GM23338 (cell line): ENCODE measurements at regions not wholly inside any gene's neighbourhood (a gene's known extent, or its start where the extent isn't known, plus 50 kb on each side); places are given as distances from the start of the nearest gene placed in this dataset.
A peak's percentile ranks its signal among the peaks of the same experiment; 100 is the strongest.

ENCODE experiments used
- ATAC-seq: fragments of 200-7000 bp; cut with Tn5 transposase; 3 replicates; pipeline ENCODE4 v1.9.1; 2020
- DNase-seq: peaks from one replicate; pipeline ENCODE4 v3.0.0-alpha.2; 2015; ENCODE audit warnings: low spot score
- H2AFZ ChIP-seq: fragments of 200-600 bp; sonication (generic); 2 replicates; pipeline ENCODE4 v1.8.0; 2016; ENCODE audit warnings: antibody characterized with exemption, mild to moderate bottlenecking, moderate library complexity
- H3F3A ChIP-seq: fragments of 200-600 bp; sonication (generic); replicated peaks from 2 replicates; pipeline ENCODE4 v1.8.0; 2017; ENCODE audit warnings: antibody characterized with exemption, mixed run types, low read depth
- H3K27ac ChIP-seq: fragments of 200-600 bp; sonication (generic); 2 replicates; pipeline ENCODE4 v1.6.1; 2016; ENCODE audit warnings: low read depth
- H3K27me3 ChIP-seq: fragments of 200-600 bp; sonication (generic); 2 replicates; pipeline ENCODE4 v1.8.0; 2016; ENCODE audit warnings: mild to moderate bottlenecking, mixed run types, moderate library complexity; ENCODE audit not compliant: insufficient read depth
- H3K36me3 ChIP-seq: fragments of 200-600 bp; sonication (generic); 2 replicates; pipeline ENCODE4 v1.8.0; 2016; ENCODE audit warnings: mild to moderate bottlenecking; ENCODE audit not compliant: insufficient read depth
- H3K4me1 ChIP-seq: fragments of 200-600 bp; sonication (generic); 2 replicates; pipeline ENCODE4 v1.8.0; 2016; ENCODE audit warnings: mild to moderate bottlenecking, moderate library complexity; ENCODE audit not compliant: insufficient read depth
- H3K4me2 ChIP-seq: fragments of 200-600 bp; sonication (generic); 2 replicates; pipeline ENCODE4 v1.7.1; 2017; ENCODE audit warnings: mixed run types
- H3K4me3 ChIP-seq: fragments of 200-600 bp; sonication (generic); 2 replicates; pipeline ENCODE4 v1.6.1; 2016; ENCODE audit warnings: mixed run types
- H3K79me2 ChIP-seq: fragments of 200-600 bp; sonication (generic); replicated peaks from 2 replicates; pipeline ENCODE4 v1.8.0; 2017; ENCODE audit warnings: mild to moderate bottlenecking; ENCODE audit not compliant: insufficient read depth
- H3K9me2 ChIP-seq: fragments of 200-600 bp; sonication (generic); 2 replicates; pipeline ENCODE4 v1.8.0; 2017; ENCODE audit not compliant: insufficient read depth
- H4K20me1 ChIP-seq: fragments of 200-600 bp; sonication (generic); replicated peaks from 2 replicates; pipeline ENCODE4 v1.8.0; 2017; ENCODE audit warnings: mild to moderate bottlenecking; ENCODE audit not compliant: insufficient read depth
- H3K27ac Mint-ChIP-seq: 2 replicates; pipeline ENCODE4 v1.8.0; 2020; ENCODE audit warnings: inconsistent platforms, mild to moderate bottlenecking, moderate library complexity, mixed read lengths
- H3K27me3 Mint-ChIP-seq: 3 replicates; pipeline ENCODE4 v1.8.0; 2022; ENCODE audit warnings: low read depth, mild to moderate bottlenecking, moderate library complexity, mixed read lengths, inconsistent platforms; ENCODE audit not compliant: insufficient read depth, poor library complexity
- H3K36me3 Mint-ChIP-seq: 3 replicates; pipeline ENCODE4 v1.8.0; 2021; ENCODE audit warnings: low read depth, mild to moderate bottlenecking, inconsistent platforms, moderate library complexity, mixed read lengths
- H3K4me1 Mint-ChIP-seq: 3 replicates; pipeline ENCODE4 v1.8.0; 2020; ENCODE audit warnings: mild to moderate bottlenecking, inconsistent platforms, mixed read lengths
- H3K4me3 Mint-ChIP-seq: 3 replicates; pipeline ENCODE4 v1.8.0; 2021; ENCODE audit warnings: moderate library complexity, mild to moderate bottlenecking, inconsistent platforms, mixed read lengths
- H3K9me3 Mint-ChIP-seq: 3 replicates; pipeline ENCODE4 v1.8.0; 2020; ENCODE audit warnings: moderate library complexity, mild to moderate bottlenecking, inconsistent platforms, mixed read lengths
- CREB1 ChIP-seq: fragments of 250-450 bp; sonication (Bioruptor Pico); IDR thresholded peaks from 2 replicates; pipeline ENCODE4 v1.5.0; 2020; ENCODE audit warnings: low read depth, mild to moderate bottlenecking, moderate library complexity
- EZH2 ChIP-seq: fragments of 200-600 bp; sonication (generic); IDR thresholded peaks from one replicate; pipeline ENCODE4 v1.8.0; 2017; ENCODE audit warnings: antibody characterized with exemption, mild to moderate bottlenecking, low read depth; ENCODE audit not compliant: unreplicated experiment
- EZH2phosphoT487 ChIP-seq: fragments of 200-600 bp; sonication (generic); IDR thresholded peaks from one replicate; pipeline ENCODE4 v1.8.1; 2018; ENCODE audit warnings: antibody characterized with exemption; ENCODE audit not compliant: unreplicated experiment
- JUNB ChIP-seq: IDR thresholded peaks from one replicate; pipeline ENCODE4 v1.6.1; 2016; ENCODE audit warnings: antibody characterized with exemption; ENCODE audit not compliant: unreplicated experiment
- NANOG ChIP-seq: IDR thresholded peaks from 2 replicates; pipeline ENCODE4 v1.6.1; 2016; ENCODE audit warnings: antibody characterized with exemption, borderline replicate concordance
- POLR2AphosphoS5 ChIP-seq: IDR thresholded peaks from 2 replicates; pipeline ENCODE4 v1.6.1; 2016; ENCODE audit warnings: antibody characterized with exemption, low read depth
- STAT1 ChIP-seq: IDR thresholded peaks from one replicate; pipeline ENCODE4 v1.6.1; 2016; ENCODE audit warnings: antibody characterized with exemption; ENCODE audit not compliant: unreplicated experiment
- ZNF114 ChIP-seq: fragments of 250-450 bp; sonication (Bioruptor Pico); IDR thresholded peaks from 2 replicates; pipeline ENCODE4 v1.5.0; 2020; ENCODE audit warnings: mild to moderate bottlenecking, moderate library complexity
- ZNF331 ChIP-seq: fragments of 250-450 bp; sonication (Bioruptor Pico); IDR thresholded peaks from 2 replicates; pipeline ENCODE4 v1.5.0; 2020; ENCODE audit warnings: low read depth, mild to moderate bottlenecking, moderate library complexity
- TF ChIP-seq, protein P1 (sequence below), 2 experiments: fragments of 200-600 bp in 1 of 2; sonication (generic) in 1 of 2; conservative IDR thresholded peaks; 2 replicates each; pipeline versions ENCODE4 v1.5.1 to v1.6.1; 2016 to 2017; ENCODE audit warnings: antibody characterized with exemption in 2 of 2, low read depth in 2 of 2, mild to moderate bottlenecking in 2 of 2, moderate library complexity in 1 of 2
- TF ChIP-seq, protein P2 (sequence below): IDR thresholded peaks from 2 replicates; pipeline ENCODE4 v1.6.1; 2016; ENCODE audit warnings: antibody characterized with exemption
- TF ChIP-seq, protein P3 (sequence below): IDR thresholded peaks from one replicate; pipeline ENCODE4 v1.6.1; 2018; ENCODE audit warnings: antibody characterized with exemption; ENCODE audit not compliant: unreplicated experiment

DNA sequence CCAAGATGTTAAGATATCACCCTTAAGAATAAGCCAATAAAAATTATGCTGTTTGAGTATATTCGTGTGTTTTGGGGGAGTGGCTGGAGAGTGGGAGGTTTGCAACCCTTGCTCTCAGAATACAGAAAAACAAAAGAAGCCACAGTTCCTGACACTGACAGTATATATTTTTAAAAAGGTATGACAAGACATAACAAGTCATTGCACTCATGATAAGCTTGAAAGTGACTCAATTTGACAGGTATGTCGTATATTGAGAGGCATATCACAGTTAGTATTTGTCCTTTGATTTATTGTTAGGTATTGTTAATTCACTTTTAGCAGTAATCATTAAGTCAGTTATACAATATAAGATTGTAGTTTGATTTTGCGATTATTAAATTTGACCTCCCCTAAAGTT lies 73.1 kb upstream of the TSC22D2 start:
- DNase-seq = no peak
- no peaks in the 10 kb centered on the region for H3K79me2 ChIP-seq

DNA sequence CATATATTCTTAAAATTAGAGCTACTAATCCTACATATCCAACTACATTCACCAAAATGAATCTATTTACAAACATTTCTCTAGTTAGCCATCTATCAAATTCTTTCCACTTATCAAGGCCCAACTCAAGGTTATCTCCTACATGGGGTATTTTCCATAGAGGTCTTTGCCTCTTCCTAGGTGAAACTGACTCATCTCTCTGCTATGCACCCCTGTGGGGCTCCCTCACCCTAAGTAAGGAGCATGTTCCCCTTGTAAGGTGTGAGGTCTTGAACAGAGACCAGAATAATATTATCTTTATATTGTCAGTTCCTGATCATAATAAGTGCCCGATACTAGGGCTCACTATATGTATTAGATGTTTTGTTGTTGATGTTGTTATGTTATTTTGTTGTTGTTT lies 74.6 kb upstream of the TSC22D2 start:
- peak; percentile 33 for DNase-seq
- Histone ChIP-seq H3K27ac (no peak overlapping the region), H2AFZ (no peak overlapping the region), H3K27me3 (no peaks in the 10 kb centered on the region), H3K4me3 (no peak overlapping the region), H3K4me2 (no peak overlapping the region), H3K9me2 (0 out of 2 replicates have a peak, but pooled peaks cover 8% of the 10 kb centered on the region), H3K79me2 (no peaks in the 10 kb centered on the region), H4K20me1 (no peaks in the 10 kb centered on the region), H3F3A (no peaks in the 10 kb centered on the region), H3K4me1 (peaks cover 23% of the 10 kb centered on the region), H3K36me3 (no peaks in the 10 kb centered on the region)
- Mint-ChIP-seq H3K9me3 (no peaks in the 10 kb centered on the region), H3K4me3 (no peak overlapping the region), H3K27me3 (peaks cover 4% of the 10 kb centered on the region), H3K36me3 (0 out of 3 replicates have a peak, but pooled peaks cover 3% of the 10 kb centered on the region), H3K4me1 (peaks cover 19% of the 10 kb centered on the region), H3K27ac (peak overlapping the region; percentile 35; the same call in 1 of the 2 replicates)
- ATAC-seq = peak; percentile 75
- no peak for TF ChIP-seq JUNB
- no peak for TF ChIP-seq STAT1
- TF ChIP-seq NANOG = no peak
- TF ChIP-seq, protein P1, sequence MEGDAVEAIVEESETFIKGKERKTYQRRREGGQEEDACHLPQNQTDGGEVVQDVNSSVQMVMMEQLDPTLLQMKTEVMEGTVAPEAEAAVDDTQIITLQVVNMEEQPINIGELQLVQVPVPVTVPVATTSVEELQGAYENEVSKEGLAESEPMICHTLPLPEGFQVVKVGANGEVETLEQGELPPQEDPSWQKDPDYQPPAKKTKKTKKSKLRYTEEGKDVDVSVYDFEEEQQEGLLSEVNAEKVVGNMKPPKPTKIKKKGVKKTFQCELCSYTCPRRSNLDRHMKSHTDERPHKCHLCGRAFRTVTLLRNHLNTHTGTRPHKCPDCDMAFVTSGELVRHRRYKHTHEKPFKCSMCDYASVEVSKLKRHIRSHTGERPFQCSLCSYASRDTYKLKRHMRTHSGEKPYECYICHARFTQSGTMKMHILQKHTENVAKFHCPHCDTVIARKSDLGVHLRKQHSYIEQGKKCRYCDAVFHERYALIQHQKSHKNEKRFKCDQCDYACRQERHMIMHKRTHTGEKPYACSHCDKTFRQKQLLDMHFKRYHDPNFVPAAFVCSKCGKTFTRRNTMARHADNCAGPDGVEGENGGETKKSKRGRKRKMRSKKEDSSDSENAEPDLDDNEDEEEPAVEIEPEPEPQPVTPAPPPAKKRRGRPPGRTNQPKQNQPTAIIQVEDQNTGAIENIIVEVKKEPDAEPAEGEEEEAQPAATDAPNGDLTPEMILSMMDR (conservative IDR thresholded peaks at IDR 0.05; ENCODE audit: low read depth in 2 of 2) = no peak
- TF ChIP-seq POLR2AphosphoS5 = no peak
- TF ChIP-seq, protein P2, sequence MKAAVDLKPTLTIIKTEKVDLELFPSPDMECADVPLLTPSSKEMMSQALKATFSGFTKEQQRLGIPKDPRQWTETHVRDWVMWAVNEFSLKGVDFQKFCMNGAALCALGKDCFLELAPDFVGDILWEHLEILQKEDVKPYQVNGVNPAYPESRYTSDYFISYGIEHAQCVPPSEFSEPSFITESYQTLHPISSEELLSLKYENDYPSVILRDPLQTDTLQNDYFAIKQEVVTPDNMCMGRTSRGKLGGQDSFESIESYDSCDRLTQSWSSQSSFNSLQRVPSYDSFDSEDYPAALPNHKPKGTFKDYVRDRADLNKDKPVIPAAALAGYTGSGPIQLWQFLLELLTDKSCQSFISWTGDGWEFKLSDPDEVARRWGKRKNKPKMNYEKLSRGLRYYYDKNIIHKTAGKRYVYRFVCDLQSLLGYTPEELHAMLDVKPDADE = no peak
- no peak for TF ChIP-seq ZNF331 (CRISPR knock-in tag)
- TF ChIP-seq EZH2 = no peak
- TF ChIP-seq, protein P3, sequence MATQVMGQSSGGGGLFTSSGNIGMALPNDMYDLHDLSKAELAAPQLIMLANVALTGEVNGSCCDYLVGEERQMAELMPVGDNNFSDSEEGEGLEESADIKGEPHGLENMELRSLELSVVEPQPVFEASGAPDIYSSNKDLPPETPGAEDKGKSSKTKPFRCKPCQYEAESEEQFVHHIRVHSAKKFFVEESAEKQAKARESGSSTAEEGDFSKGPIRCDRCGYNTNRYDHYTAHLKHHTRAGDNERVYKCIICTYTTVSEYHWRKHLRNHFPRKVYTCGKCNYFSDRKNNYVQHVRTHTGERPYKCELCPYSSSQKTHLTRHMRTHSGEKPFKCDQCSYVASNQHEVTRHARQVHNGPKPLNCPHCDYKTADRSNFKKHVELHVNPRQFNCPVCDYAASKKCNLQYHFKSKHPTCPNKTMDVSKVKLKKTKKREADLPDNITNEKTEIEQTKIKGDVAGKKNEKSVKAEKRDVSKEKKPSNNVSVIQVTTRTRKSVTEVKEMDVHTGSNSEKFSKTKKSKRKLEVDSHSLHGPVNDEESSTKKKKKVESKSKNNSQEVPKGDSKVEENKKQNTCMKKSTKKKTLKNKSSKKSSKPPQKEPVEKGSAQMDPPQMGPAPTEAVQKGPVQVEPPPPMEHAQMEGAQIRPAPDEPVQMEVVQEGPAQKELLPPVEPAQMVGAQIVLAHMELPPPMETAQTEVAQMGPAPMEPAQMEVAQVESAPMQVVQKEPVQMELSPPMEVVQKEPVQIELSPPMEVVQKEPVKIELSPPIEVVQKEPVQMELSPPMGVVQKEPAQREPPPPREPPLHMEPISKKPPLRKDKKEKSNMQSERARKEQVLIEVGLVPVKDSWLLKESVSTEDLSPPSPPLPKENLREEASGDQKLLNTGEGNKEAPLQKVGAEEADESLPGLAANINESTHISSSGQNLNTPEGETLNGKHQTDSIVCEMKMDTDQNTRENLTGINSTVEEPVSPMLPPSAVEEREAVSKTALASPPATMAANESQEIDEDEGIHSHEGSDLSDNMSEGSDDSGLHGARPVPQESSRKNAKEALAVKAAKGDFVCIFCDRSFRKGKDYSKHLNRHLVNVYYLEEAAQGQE = no peak
- no peak for TF ChIP-seq EZH2phosphoT487
- no peak for TF ChIP-seq ZNF114 (CRISPR knock-in tag)
- no peak for TF ChIP-seq CREB1 (CRISPR knock-in tag)

More for the DNA sequence above, 73.1 kb upstream of the TSC22D2 start:
- Mint-ChIP-seq H3K4me1 (peaks cover 20% of the 10 kb centered on the region), H3K27ac (no peak overlapping the region), H3K27me3 (peaks cover 4% of the 10 kb centered on the region), H3K4me3 (no peak overlapping the region), H3K9me3 (no peaks in the 10 kb centered on the region), H3K36me3 (0 out of 3 replicates have a peak, but pooled peaks cover 3% of the 10 kb centered on the region)
- H4K20me1 ChIP-seq = no peaks in the 10 kb centered on the region
- H3K9me2 ChIP-seq = 0 out of 2 replicates have a peak, but pooled peaks cover 4% of the 10 kb centered on the region
- H3K36me3 ChIP-seq = no peaks in the 10 kb centered on the region
- H3F3A ChIP-seq = no peaks in the 10 kb centered on the region
- H2AFZ ChIP-seq = no peak overlapping the region
- peaks cover 23% of the 10 kb centered on the region for H3K4me1 ChIP-seq
- H3K27ac ChIP-seq = no peak overlapping the region
- peak overlapping the region; percentile 68 for H3K4me2 ChIP-seq
- 0 out of 2 replicates have a peak overlapping the region, but pooled peaks have one; percentile 7 for H3K4me3 ChIP-seq
- no peaks in the 10 kb centered on the region for H3K27me3 ChIP-seq
- TF ChIP-seq EZH2phosphoT487 = no peak
- no peak for ATAC-seq
